GM21825 (cell line): ENCODE measurements at regions not wholly inside any gene's neighbourhood (a gene's known extent, or its start where the extent isn't known, plus 50 kb on each side); places are given as distances from the start of the nearest gene placed in this dataset.

Source experiments
- ATAC-seq: cut with Tn5 transposase; IDR thresholded peaks from one replicate; pipeline ENCODE4 v1.9.1; 2021; ENCODE audit warnings: mild to moderate bottlenecking, moderate library complexity; ENCODE audit not compliant: unreplicated experiment

DNA sequence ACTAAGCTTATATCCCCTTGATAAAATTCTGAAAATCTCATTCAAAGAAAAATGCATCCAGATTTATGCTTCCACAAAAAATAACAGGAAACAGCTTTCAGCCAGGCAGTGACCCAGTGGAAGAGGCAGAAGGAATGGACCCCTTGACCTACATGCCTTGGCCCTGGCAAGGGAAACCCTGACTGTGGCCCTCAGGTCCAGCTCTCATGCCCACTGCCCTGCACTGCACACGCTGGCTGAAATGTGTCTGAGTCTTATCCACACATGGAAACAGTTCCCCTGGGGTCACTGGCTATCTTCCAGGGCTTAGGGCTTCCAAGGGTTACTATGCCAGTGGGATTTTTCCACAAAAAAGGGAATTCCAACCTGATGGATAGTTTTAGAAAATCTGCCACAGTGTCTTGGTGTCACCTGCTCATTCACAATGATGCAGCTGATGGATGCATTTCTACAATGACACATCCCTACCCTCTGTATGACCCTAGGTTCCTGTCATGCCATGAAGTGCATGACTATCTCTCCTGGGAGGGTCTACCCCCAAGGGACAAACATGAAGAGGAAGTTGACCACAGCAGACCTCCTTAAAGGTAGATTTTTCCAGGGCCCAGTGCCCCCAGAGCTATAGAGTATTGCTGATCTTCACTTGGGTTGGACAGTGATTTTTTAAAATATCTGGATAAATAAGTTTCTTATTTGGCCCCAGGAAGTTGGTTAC is 121.9 kb upstream of the CD93 start:
- ATAC-seq: no peak

DNA sequence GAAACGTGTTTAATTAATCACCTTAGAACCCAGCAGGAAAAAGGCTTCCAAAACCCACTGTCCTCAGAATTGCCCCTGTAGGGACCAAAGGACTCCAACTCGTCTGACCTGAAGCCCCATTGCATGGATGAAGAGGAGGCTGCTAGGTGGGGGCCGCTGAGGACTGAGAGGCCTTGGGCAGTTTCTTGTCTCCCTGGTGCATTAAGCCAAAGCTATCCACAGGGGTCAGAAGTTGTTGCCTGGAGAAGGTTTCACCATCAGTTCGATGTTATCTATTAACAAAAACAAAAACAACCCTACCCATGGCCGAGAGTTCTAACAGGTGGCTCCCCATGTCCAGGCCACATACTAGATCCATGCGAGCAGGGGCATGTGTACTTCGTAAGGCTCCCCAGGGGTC is 120.9 kb upstream of the CD93 start:
- ATAC-seq: no peak

- ATAC-seq: no peak
Observed at GRCh38 chr20:23206061-23206460, 119.9 kb upstream of the CD93 start.

DNA sequence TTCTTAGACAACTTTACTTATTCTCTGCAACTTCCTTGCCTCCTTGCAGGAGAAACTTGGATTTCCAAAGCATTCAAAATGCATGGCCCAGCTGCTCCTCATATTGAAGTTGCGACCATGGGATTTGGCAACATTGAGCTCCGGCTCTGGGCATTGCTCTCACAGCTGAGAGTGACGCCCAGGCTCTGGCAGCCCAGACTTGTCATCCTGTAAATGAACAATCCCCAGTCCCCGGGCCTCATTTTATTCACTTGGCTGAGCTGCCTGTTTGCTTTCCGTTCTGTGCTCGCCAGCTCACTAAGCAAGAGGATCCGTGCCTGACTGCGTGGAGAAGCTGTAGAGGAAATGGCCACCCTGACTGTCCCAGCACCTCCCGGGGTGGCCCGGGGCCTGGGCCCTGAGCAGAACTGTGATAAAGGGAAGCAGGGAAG is 119.5 kb upstream of the CD93 start:
- ATAC-seq: no peak

DNA sequence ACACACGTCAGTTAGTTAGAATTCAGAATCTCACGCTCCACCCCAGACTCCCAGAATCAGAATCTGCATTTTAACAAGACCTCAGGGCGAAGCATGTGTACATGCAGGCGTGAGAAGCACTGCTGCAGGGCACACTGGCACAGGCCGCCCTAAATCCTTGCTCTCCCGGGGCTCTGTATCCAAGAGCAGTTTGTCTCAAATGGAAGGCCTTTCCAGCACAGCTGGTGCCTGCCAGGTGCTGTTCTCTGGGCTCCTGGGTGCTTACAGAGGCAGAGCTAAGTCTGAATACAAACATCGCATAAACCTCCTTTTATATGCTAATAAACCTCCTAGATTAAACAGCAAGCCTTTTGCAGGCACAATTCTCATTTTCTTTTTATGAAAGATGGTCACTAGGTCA is 119.1 kb upstream of the CD93 start:
- ATAC-seq: no peak

- ATAC-seq: no peak
Observed at GRCh38 chr20:23203951-23204730, 118.0 kb upstream of the CD93 start.

GRCh38 chr20:23203310-23203709 is 117.2 kb upstream of the CD93 start:
- ATAC-seq: no peak

GRCh38 chr20:23201658-23202057 is 115.5 kb upstream of the CD93 start:
- ATAC-seq: no peak

GRCh38 chr20:23200914-23201313 is 114.8 kb upstream of the CD93 start:
- no peak for ATAC-seq

DNA sequence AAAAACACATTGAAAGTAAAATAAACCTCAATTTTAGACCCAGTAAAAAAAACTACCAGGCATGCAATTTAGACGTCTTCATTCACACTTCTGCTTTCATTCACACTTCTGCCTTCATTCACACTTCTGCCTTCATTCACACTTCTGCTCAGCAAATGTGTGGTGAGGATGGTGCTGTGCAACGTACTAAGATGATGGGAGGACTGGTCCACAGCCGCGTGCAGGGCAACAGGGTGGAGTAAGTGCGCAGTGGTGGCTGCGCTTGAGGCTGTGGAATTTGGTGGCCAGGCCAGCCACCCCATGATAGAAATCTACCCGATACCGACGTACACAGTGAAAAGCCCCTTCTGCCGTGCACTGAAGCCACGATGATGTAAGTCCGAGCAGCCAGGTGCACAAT is 114.3 kb upstream of the CD93 start:
- no peak for ATAC-seq

GRCh38 chr20:23199356-23199755 is 113.2 kb upstream of the CD93 start:
- ATAC-seq: no peak

GRCh38 chr20:23198815-23199214 is 112.7 kb upstream of the CD93 start:
- ATAC-seq: no peak

DNA sequence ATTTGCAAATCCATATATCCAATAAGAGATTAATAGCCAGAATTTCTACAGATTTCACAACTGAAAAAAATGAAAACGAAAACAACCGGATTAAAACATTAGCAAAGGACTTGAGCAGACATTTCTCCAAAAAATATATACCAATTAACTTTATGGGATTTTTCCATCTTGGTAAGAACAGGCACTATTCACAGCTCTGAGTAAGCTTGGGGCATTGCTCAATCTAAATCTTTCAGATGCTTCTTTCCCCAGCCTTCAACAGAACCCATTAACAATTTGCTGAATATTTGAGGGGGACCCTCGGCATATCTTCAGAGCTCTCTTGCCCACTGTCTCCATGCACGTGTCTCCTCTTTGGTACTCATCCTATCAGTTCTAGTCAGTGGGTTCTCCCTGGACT is 111.7 kb upstream of the CD93 start:
- no peak for ATAC-seq

GRCh38 chr20:23195636-23196035 is 109.5 kb upstream of the CD93 start:
- no peak for ATAC-seq

DNA sequence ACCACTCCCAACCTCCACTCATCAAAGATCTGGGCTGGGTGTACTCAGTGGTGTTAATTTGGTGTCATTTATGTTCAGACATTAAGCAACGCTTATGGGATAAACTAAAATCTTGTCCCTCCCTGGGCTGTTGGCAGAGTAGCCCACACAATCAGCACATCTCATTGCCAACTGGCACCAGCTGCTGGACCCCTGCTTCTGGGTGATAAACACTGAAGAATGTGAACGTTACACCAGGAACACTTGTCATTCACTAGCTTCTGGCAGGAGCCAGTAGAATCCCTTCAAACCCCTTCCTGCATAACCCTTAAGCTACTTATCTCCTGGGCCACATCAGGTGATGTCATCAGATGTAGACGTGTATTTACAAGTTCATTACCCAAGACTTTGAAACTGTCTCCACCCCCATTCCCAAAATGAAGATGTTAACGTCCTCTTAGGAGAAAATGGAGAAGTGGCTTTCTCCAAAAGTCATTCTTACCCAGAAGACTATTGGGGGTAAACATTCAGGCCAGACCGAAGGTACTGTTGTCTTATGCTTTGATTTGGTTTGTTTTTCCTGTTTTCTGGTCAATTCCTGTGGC is 107.8 kb upstream of the CD93 start:
- no peak for ATAC-seq

GRCh38 chr20:23192469-23192868 is 106.3 kb upstream of the CD93 start:
- ATAC-seq: no peak

DNA sequence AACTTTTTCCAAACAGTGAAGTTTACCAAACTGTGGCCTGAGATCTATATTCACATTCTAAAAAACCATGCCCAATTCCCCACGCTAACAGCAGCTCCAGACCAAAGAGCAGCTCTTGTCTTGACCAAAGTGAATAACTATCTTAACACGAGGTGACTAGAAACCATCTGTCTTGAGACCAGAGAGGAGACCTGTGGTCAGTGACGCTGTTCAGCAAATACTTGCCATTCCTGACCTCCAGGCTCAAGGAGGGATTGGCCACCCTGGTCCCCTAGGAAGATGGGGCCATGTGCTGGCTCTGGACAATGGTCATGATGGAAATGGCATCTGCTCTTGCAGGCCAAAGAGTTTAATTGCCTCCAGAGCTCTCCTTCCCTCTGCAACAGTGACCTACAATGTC is 104.4 kb upstream of the CD93 start:
- ATAC-seq: no peak

DNA sequence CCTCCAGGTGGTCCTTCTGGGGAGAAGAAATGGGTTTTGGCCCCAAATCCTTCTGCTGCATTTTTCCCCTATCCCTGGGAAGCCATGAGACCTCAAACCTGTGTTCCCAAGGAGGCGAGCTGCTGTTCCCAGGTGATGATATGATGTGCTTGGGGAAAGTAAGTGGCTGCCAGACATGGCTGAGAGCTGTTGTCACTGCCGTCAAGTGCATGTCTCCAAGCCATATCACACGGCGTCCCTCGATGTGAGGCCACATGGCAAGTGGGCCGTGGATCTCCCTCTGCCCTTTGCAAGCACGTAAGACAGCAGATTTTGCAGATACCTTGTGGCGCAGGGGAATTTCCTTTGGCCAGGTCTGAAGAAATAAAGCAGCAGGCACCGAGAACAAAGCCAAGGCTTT is 103.7 kb upstream of the CD93 start:
- ATAC-seq: no peak

DNA sequence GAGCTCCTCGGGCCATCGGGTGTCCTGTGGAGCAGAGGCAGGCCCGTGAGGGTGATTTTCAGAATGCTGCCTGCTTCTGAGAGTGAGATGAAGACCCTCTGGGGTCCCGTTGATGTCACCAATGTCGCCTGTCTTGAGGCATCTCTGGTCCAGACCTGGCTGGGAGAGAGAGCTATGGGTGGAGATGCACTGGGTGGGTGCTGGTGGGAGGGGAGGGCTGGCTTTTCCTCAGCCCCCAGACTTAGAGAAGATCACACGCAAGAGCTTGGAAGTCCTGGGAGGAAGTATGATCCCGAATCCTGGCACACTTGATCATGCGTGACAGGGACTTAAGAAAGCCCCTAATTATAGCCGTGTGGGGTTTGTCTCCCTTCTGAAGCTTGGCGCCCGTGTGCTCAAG is 103.2 kb upstream of the CD93 start:
- no peak for ATAC-seq

- ATAC-seq: no peak
Observed at GRCh38 chr20:23188377-23189169, 102.4 kb upstream of the CD93 start.

GRCh38 chr20:23187751-23188150 is 101.6 kb upstream of the CD93 start:
- ATAC-seq: no peak
